ENCODE measurements at regions not wholly inside any gene's neighbourhood (a gene's known extent, or its start where the extent isn't known, plus 50 kb on each side); places are given as distances from the start of the nearest gene placed in this dataset.

- TF ChIP-seq, protein P1, sequence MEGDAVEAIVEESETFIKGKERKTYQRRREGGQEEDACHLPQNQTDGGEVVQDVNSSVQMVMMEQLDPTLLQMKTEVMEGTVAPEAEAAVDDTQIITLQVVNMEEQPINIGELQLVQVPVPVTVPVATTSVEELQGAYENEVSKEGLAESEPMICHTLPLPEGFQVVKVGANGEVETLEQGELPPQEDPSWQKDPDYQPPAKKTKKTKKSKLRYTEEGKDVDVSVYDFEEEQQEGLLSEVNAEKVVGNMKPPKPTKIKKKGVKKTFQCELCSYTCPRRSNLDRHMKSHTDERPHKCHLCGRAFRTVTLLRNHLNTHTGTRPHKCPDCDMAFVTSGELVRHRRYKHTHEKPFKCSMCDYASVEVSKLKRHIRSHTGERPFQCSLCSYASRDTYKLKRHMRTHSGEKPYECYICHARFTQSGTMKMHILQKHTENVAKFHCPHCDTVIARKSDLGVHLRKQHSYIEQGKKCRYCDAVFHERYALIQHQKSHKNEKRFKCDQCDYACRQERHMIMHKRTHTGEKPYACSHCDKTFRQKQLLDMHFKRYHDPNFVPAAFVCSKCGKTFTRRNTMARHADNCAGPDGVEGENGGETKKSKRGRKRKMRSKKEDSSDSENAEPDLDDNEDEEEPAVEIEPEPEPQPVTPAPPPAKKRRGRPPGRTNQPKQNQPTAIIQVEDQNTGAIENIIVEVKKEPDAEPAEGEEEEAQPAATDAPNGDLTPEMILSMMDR (IDR thresholded peaks at IDR 0.05; ENCODE audit: insufficient read depth, low read length, poor library complexity, severe bottlenecking) = no peak
- TF ChIP-seq EZH2phosphoT487 (conservative IDR thresholded peaks at IDR 0.05; ENCODE audit: low read length) = no peak
Observed at GRCh38 chr2:30373881-30374302, 73.2 kb upstream of the LCLAT1 start.
